K562 (cell line): ENCODE measurements at regions not wholly inside any gene's neighbourhood (a gene's known extent, or its start where the extent isn't known, plus 50 kb on each side); places are given as distances from the start of the nearest gene placed in this dataset.

Source experiments
- ATAC-seq: fragments of 200-7000 bp; cut with Tn5 transposase; 3 replicates; pipeline ENCODE4 v1.9.1; 2020; ENCODE audit warnings: moderate library complexity
- BruUV-seq: library from RNA; stranded (reverse); fragments of 400-500 nt; replicated peaks from 2 replicates; lab custom pipeline; 2021; lab: Mats Ljungman, UMichigan
- CTCF ChIA-PET: fragments of 300-600 bp; formaldehyde crosslinking; extraction: SDS; loops from one replicate; lab custom pipeline; 2021; ENCODE audit warnings: low intra/inter-chr PET ratio; lab: Yijun Ruan, JAX
- POLR2A ChIA-PET: fragments of 300-600, 350-650 bp; sonication (Branson Sonifier 250); formaldehyde crosslinking; extraction: SDS; loops from one replicate; lab custom pipeline; 2021; ENCODE audit warnings: antibody characterized with exemption, inconsistent platforms; lab: Yijun Ruan, JAX
- DNase-seq, 4 experiments: peaks; one replicate each; pipeline versions ENCODE4 v3.0.0 to v3.0.0-alpha.2; 2011 to 2018; ENCODE audit warnings: low spot score in 3 of 4, mixed read lengths in 3 of 4; ENCODE audit errors: extremely low read depth in 1 of 4
- FAIRE-seq: peaks from 2 replicates; lab custom pipeline; 2011; peaks lifted over from hg19 to GRCh38; lab: Jason Lieb, UNC
- H2AFZ ChIP-seq: 2 replicates; pipeline ENCODE4 v1.6.0; 2011; ENCODE audit warnings: low read depth, low read length, control low read depth, inconsistent platforms
- H3K27ac ChIP-seq: fragments of 200-600 bp; 3 replicates; pipeline ENCODE4 v1.8.0; 2011; ENCODE audit warnings: low read depth, mild to moderate bottlenecking, control low read depth, inconsistent platforms, low read length, moderate library complexity, mixed read lengths; ENCODE audit errors: extremely low read depth
- H3K27me3 ChIP-seq, 2 experiments: fragments of 300-600 bp in 1 of 2; 2 replicates in 1 of 2; 3 replicates in 1 of 2; pipeline versions ENCODE4 v1.6.0 to v1.8.0; 2011; ENCODE audit warnings: inconsistent platforms in 2 of 2, low read length in 2 of 2, mild to moderate bottlenecking in 1 of 2, mixed read lengths in 1 of 2, moderate library complexity in 1 of 2; ENCODE audit not compliant: control insufficient read depth in 2 of 2, insufficient read depth in 2 of 2
- H3K36me3 ChIP-seq: fragments of 300-600 bp; 3 replicates; pipeline ENCODE4 v1.8.0; 2011; ENCODE audit warnings: mild to moderate bottlenecking, low read length, inconsistent platforms; ENCODE audit not compliant: control insufficient read depth, insufficient read depth
- H3K4me1 ChIP-seq, 2 experiments: fragments of 200-600 bp in 1 of 2; replicated peaks in 1 of 2; 2 replicates in 1 of 2; 3 replicates in 1 of 2; pipeline versions ENCODE4 v1.5.1 to v1.8.0; 2011; ENCODE audit warnings: inconsistent platforms in 2 of 2, low read length in 2 of 2, mild to moderate bottlenecking in 1 of 2, mixed read lengths in 1 of 2, moderate library complexity in 1 of 2; ENCODE audit not compliant: control insufficient read depth in 2 of 2, insufficient read depth in 2 of 2
- H3K4me2 ChIP-seq: 2 replicates; pipeline ENCODE4 v1.6.1; 2011; ENCODE audit warnings: low read length, control low read depth, inconsistent platforms, mixed read lengths; ENCODE audit not compliant: insufficient read depth
- H3K4me3 ChIP-seq: fragments of 200-600 bp; sonication (generic), shearing (Covaris generic); 2 replicates; pipeline ENCODE4 v1.5.1; 2016; ENCODE audit warnings: control low read depth, inconsistent platforms
- H3K79me2 ChIP-seq: fragments of 200-600 bp; 3 replicates; pipeline ENCODE4 v1.8.0; 2011; ENCODE audit warnings: low read length, inconsistent platforms; ENCODE audit not compliant: control insufficient read depth, insufficient read depth
- H3K9ac ChIP-seq, 2 experiments: 2 replicates each; pipeline versions ENCODE4 v1.6.0 to v1.6.1; 2011; ENCODE audit warnings: low read depth in 2 of 2, low read length in 2 of 2, control low read depth in 1 of 2, inconsistent platforms in 1 of 2, mild to moderate bottlenecking in 1 of 2, mixed read lengths in 1 of 2; ENCODE audit not compliant: insufficient read depth in 1 of 2
- H3K9me1 ChIP-seq: one replicate; pipeline ENCODE4 v1.6.0; 2011; ENCODE audit warnings: inconsistent platforms, mild to moderate bottlenecking, low read length, moderate library complexity; ENCODE audit not compliant: control insufficient read depth, insufficient read depth
- H3K9me3 ChIP-seq: replicated peaks from 2 replicates; pipeline ENCODE4 v1.5.1; 2011; ENCODE audit warnings: low read depth, low read length, inconsistent platforms; ENCODE audit not compliant: control insufficient read depth, insufficient read depth
- H4K20me1 ChIP-seq: replicated peaks from 2 replicates; pipeline ENCODE4 v1.6.1; 2011; ENCODE audit warnings: low read length, inconsistent platforms, mixed read lengths; ENCODE audit not compliant: control insufficient read depth, insufficient read depth
- HDAC2 ChIP-seq: fragments of 450-650 bp; IDR thresholded peaks from 2 replicates; pipeline ENCODE4 v1.6.1; 2016; ENCODE audit warnings: mild to moderate bottlenecking
- PHF8 ChIP-seq: fragments of 200-600 bp; sonication (generic); IDR thresholded peaks from 2 replicates; pipeline ENCODE4 v1.6.1; 2012; ENCODE audit warnings: mixed run types, mild to moderate bottlenecking, inconsistent platforms, low read length, moderate library complexity, borderline replicate concordance
- POU5F1 ChIP-seq: fragments of 150-350 bp; IDR thresholded peaks from 2 replicates; pipeline ENCODE4 v1.6.1; 2014; ENCODE audit warnings: borderline replicate concordance, low read length, low read depth, mild to moderate bottlenecking; ENCODE audit not compliant: partially characterized antibody
- SAP30 ChIP-seq: fragments of 200-600 bp; sonication (generic); IDR thresholded peaks from 2 replicates; pipeline ENCODE4 v1.6.1; 2012; ENCODE audit warnings: borderline replicate concordance, low read depth, mild to moderate bottlenecking, moderate library complexity, low read length, control low read depth, inconsistent platforms; ENCODE audit not compliant: insufficient read depth, poor library complexity, severe bottlenecking
- SNIP1 ChIP-seq: fragments of 450-650 bp; IDR thresholded peaks from 2 replicates; pipeline ENCODE4 v1.7.1; 2017; ENCODE audit warnings: low read depth, mild to moderate bottlenecking
- THRAP3 ChIP-seq: fragments of 450-650 bp; IDR thresholded peaks from 2 replicates; pipeline ENCODE4 v1.6.1; 2016; ENCODE audit warnings: mild to moderate bottlenecking, inconsistent platforms, borderline replicate concordance
- ZNF253 ChIP-seq: fragments of 250-450 bp; sonication (Bioruptor Pico); conservative IDR thresholded peaks from 2 replicates; pipeline ENCODE4 v1.6.1; 2021; ENCODE audit warnings: mild to moderate bottlenecking
- ZNF766 ChIP-seq: fragments of 200-800 bp; sonication (Bioruptor generic); conservative IDR thresholded peaks from 2 replicates; pipeline ENCODE4 v1.6.1; 2016; ENCODE audit warnings: missing genetic modification characterization, missing compliant biosample characterization
- WGBS: fragments of 100-300 bp; shearing (Covaris generic); methylation state at CpG from one replicate; pipeline ENCODE4 v1.1.6; 2016; ENCODE audit warnings: low coverage, mixed read lengths; ENCODE audit not compliant: insufficient coverage; ENCODE audit errors: missing lambda C conversion rate; 5-methylcytosine and 5-hydroxymethylcytosine counted together
- in situ Hi-C: fragments of 300-500 bp; cut with MboI; formaldehyde crosslinking; loops from 4 replicates; pipeline ENCODE4 v1.15.0; 2018; ENCODE audit warnings: inconsistent platforms, mixed read lengths
- intact Hi-C: fragments of 100-400 bp; cut with micrococcal nuclease; formaldehyde crosslinking; loops from 2 replicates; pipeline ENCODE4 v1.14.2; 2022
- TF ChIP-seq, protein P1 (sequence below): fragments of 450-650 bp; formaldehyde crosslinking; IDR thresholded peaks from 2 replicates; pipeline ENCODE4 v1.4.0; 2022; ENCODE audit warnings: missing genetic modification characterization

DNA sequence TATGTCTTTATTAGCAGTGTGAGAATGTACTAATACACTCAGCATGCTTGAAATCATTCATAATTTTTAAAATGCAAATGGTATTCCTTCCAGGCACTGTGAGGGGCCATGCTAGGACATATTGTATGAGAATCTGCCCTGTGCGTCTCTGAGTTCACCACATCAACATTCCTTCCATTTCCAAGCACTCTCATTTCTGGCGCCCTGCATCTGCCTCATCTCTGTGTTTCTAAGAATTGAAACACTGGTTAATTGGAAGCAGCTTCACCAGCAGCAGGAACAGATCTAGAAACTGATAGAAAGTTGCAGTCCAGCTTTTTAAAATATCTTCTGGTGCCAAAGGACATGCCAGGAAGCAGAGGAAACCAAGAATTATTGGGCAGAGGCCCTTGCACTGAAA lies 555.9 kb upstream of the DPP6 start:
- Histone ChIP-seq H3K4me3 (no peak overlapping the region), H3K4me2 (no peak overlapping the region), H3K4me1 (no peaks in the 10 kb centered on the region), H3K36me3 (no peaks in the 10 kb centered on the region), H3K9me1 (no peaks in the 10 kb centered on the region), H4K20me1 (no peaks in the 10 kb centered on the region), H3K79me2 (no peaks in the 10 kb centered on the region), H3K27me3 (no peaks in the 10 kb centered on the region), H2AFZ (no peak overlapping the region), H3K9me3 (no peaks in the 10 kb centered on the region), H3K27ac (no peak overlapping the region), H3K9ac (no peak overlapping the region)
- ATAC-seq (no peak), DNase-seq (no peak), FAIRE-seq (no peak)
- ChIA-PET CTCF (no interaction called here), POLR2A (no interaction called here)
- TF ChIP-seq SAP30, result no peak
- TF ChIP-seq SNIP1, result no peak
- TF ChIP-seq ZNF253 (CRISPR knock-in tag), result no peak
- TF ChIP-seq ZNF766 (CRISPR knock-in tag), result no peak
- no peak for TF ChIP-seq PHF8
- TF ChIP-seq, protein P1, sequence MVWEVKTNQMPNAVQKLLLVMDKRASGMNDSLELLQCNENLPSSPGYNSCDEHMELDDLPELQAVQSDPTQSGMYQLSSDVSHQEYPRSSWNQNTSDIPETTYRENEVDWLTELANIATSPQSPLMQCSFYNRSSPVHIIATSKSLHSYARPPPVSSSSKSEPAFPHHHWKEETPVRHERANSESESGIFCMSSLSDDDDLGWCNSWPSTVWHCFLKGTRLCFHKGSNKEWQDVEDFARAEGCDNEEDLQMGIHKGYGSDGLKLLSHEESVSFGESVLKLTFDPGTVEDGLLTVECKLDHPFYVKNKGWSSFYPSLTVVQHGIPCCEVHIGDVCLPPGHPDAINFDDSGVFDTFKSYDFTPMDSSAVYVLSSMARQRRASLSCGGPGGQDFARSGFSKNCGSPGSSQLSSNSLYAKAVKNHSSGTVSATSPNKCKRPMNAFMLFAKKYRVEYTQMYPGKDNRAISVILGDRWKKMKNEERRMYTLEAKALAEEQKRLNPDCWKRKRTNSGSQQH, result no peak
- TF ChIP-seq THRAP3, result no peak
- no peak for TF ChIP-seq HDAC2
- no peak for TF ChIP-seq POU5F1
- BruUV-seq, result no TSS peak
- in situ Hi-C loops, result no loop called here
- WGBS, result 0% methylated on average over 2 of the region's 2 CpGs
- intact Hi-C loops, result no loop called here
